ENCODE measurements at regions not wholly inside any gene's neighbourhood (a gene's known extent, or its start where the extent isn't known, plus 50 kb on each side); places are given as distances from the start of the nearest gene placed in this dataset.

- intact Hi-C loops (cut with micrococcal nuclease), result no loop called here
- dilution Hi-C loops (cut with MboI; ENCODE audit: extremely low pct_ligation_motif_present, low sequenced_read_pairs), result no loop called here
- TF ChIP-seq FOS (IDR thresholded peaks at IDR 0.05; ENCODE audit: borderline replicate concordance, insufficient read depth, low read length), result no peak
- no peak overlapping the region for H3K4me3 ChIP-seq (replicated peaks in 1 of 3; ENCODE audit: insufficient read depth in 1 of 3, low read depth in 1 of 3, low read length in 3 of 3)
- ChIA-PET POLR2A (no interaction called here), CTCF (no interaction called here)
- FAIRE-seq (no peak), DNase-seq (ENCODE audit: low read depth, low spot score) (no peak)
- H3K27me3 ChIP-seq (ENCODE audit: control insufficient read depth in 2 of 2, insufficient read depth in 2 of 2, low read length in 2 of 2), result no peaks in the 10 kb centered on the region
- H4K20me1 ChIP-seq (replicated peaks; ENCODE audit: control insufficient read depth, extremely low read depth, insufficient read depth, low read length), result no peaks in the 10 kb centered on the region
- no peaks in the 10 kb centered on the region for H3K4me1 ChIP-seq (ENCODE audit: control insufficient read depth, extremely low read depth, insufficient read depth, low read length)
- H3K36me3 ChIP-seq (ENCODE audit: control insufficient read depth in 2 of 2, extremely low read depth in 1 of 2, insufficient read depth in 2 of 2, low read length in 2 of 2), result no peaks in the 10 kb centered on the region
- H3K9me1 ChIP-seq (replicated peaks; ENCODE audit: control insufficient read depth, extremely low read depth, insufficient read depth, low read length), result no peaks in the 10 kb centered on the region
- no peak overlapping the region for H3K9ac ChIP-seq (replicated peaks; ENCODE audit: extremely low read depth, insufficient read depth, low read length)
- no peak overlapping the region for H2AFZ ChIP-seq (ENCODE audit: low read depth, low read length)
- no peaks in the 10 kb centered on the region for H3K9me3 ChIP-seq (replicated peaks; ENCODE audit: control insufficient read depth, insufficient read depth, low read length)
- H3K27ac ChIP-seq (ENCODE audit: insufficient read depth, low read depth, low read length), result no peak overlapping the region
- no peaks in the 10 kb centered on the region for H3K79me2 ChIP-seq (ENCODE audit: control insufficient read depth, insufficient read depth, low read length)
- H3K4me2 ChIP-seq (ENCODE audit: insufficient read depth, low read length), result no peak overlapping the region
- no TSS peak for BruUV-seq (replicated peaks)
These were observed 1386.0 kb upstream of the CELF4 start for GRCh38 chr18:38951633-38952032.

GRCh38 chr18:38948436-38948835, 1382.8 kb upstream of the CELF4 start:
- dilution Hi-C loops (cut with MboI; ENCODE audit: extremely low pct_ligation_motif_present, low sequenced_read_pairs) (no loop called here), intact Hi-C loops (cut with micrococcal nuclease) (no loop called here)
- Histone ChIP-seq H3K4me2 (ENCODE audit: insufficient read depth, low read length) (no peak overlapping the region), H4K20me1 (replicated peaks; ENCODE audit: control insufficient read depth, extremely low read depth, insufficient read depth, low read length) (no peaks in the 10 kb centered on the region), H3K4me3 (replicated peaks in 1 of 3; ENCODE audit: insufficient read depth in 1 of 3, low read depth in 1 of 3, low read length in 3 of 3) (no peak overlapping the region), H3K36me3 (ENCODE audit: control insufficient read depth in 2 of 2, extremely low read depth in 1 of 2, insufficient read depth in 2 of 2, low read length in 2 of 2) (no peaks in the 10 kb centered on the region), H3K27ac (ENCODE audit: insufficient read depth, low read depth, low read length) (no peak overlapping the region), H3K27me3 (ENCODE audit: control insufficient read depth in 2 of 2, insufficient read depth in 2 of 2, low read length in 2 of 2) (no peaks in the 10 kb centered on the region), H3K79me2 (ENCODE audit: control insufficient read depth, insufficient read depth, low read length) (no peaks in the 10 kb centered on the region), H2AFZ (ENCODE audit: low read depth, low read length) (no peak overlapping the region), H3K9me1 (replicated peaks; ENCODE audit: control insufficient read depth, extremely low read depth, insufficient read depth, low read length) (no peaks in the 10 kb centered on the region), H3K9ac (replicated peaks; ENCODE audit: extremely low read depth, insufficient read depth, low read length) (no peak overlapping the region), H3K4me1 (ENCODE audit: control insufficient read depth, extremely low read depth, insufficient read depth, low read length) (no peaks in the 10 kb centered on the region), H3K9me3 (replicated peaks; ENCODE audit: control insufficient read depth, insufficient read depth, low read length) (no peaks in the 10 kb centered on the region)
- POLR2A ChIA-PET, result no interaction called here
- DNase-seq (ENCODE audit: low read depth, low spot score) (no peak), FAIRE-seq (no peak)
- CTCF ChIA-PET, result no interaction called here
- BruUV-seq (replicated peaks), result no TSS peak
- TF ChIP-seq MYC (IDR thresholded peaks at IDR 0.05; ENCODE audit: low read depth, low read length) (no peak), MAX (IDR thresholded peaks at IDR 0.05; ENCODE audit: insufficient read depth, insufficient read length) (no peak), CTCF (IDR thresholded peaks at IDR 0.05; ENCODE audit: extremely low read depth in 1 of 2, insufficient read depth in 1 of 2, low read depth in 1 of 2, low read length in 2 of 2) (no peak), POLR2A (IDR thresholded peaks at IDR 0.05; ENCODE audit: low read depth, low read length) (no peak), GATA2 (IDR thresholded peaks at IDR 0.05; ENCODE audit: insufficient read depth, insufficient read length, low read depth, low read length) (no peak), JUN (IDR thresholded peaks at IDR 0.05; ENCODE audit: borderline replicate concordance, insufficient read depth, insufficient read length, low read depth) (no peak), POLR2AphosphoS5 (IDR thresholded peaks at IDR 0.05; ENCODE audit: insufficient read depth, low read depth, low read length) (no peak), EZH2 (IDR thresholded peaks at IDR 0.05; ENCODE audit: borderline replicate concordance, low read depth, low read length, severe bottlenecking) (no peak), FOS (IDR thresholded peaks at IDR 0.05; ENCODE audit: borderline replicate concordance, insufficient read depth, low read length) (no peak)

All from endothelial cell of umbilical vein (primary cell).